ENCODE measurements at regions not wholly inside any gene's neighbourhood (a gene's known extent, or its start where the extent isn't known, plus 50 kb on each side); places are given as distances from the start of the nearest gene placed in this dataset.

DNA sequence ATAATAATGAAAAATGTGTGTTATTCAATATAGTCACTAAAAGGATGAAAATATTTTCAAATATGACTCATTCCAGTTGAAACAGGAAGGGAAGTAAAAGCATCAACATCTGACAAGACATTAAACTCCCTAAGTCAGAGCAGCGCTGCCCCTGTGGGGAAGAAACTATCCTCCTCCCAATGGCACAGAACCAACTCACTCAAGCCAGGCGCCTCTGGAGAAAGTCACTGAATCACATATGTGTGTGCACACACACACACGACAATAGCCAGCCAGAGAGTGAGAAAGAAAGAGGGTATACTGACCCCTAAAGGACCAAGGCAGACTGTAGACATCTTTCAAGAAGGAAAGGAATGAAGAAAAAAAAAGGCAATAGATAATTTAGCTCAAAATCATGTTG lies 126.9 kb downstream of the SETD4 start:
- no peak for DNase-seq (ENCODE audit: low spot score)

DNA sequence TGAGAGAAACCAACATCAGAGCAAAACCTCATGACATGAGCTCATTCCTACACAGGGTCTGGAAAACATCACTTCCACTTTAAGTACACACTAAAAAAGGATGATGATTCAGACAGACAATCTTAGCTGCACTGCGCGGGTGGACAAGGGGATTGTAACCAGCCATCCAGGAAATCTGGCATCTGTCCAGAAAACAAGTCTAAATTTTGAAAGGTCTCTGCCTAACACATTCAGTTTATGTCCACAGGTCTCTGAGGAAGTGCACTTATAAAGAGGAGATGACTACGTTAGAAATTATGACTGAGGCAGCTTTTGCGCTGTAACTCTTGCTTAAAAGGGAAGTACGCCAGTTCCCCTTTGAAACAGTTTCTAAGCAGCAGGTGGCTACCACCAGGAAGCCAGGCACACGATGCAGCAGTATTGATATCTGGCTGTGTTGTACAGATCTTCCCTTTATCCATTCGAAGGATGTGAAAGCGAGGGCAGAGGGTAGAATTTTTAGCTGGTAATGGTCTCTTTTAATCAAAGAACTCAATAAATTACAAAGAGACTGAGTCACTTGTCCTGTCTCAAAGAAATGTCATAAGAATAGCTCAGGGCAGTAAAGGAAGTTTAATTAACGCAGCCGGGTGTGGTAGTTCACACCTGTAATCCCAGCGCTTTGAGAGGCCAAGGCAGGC lies 128.0 kb downstream of the SETD4 start:
- DNase-seq (ENCODE audit: low spot score): no peak

DNA sequence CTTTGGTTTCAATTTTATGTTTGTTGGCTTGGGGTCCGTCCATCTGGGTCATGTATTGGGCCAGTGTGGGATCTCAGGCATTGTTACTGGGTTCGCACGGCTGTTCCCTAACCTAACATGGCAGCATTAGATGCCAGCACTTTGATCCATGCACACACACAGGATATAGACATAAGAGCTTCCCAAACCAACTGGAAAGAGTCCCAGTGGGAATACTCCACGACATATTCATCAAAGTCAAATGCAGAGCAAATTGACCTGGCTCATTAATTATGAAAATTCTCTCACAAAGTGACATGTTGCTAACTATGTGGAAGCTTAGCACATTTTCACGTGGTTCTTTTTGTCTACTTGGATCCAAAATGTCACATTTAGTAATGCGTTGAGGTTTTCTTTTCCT lies 130.4 kb downstream of the SETD4 start:
- no peak for DNase-seq (ENCODE audit: low spot score)

DNA sequence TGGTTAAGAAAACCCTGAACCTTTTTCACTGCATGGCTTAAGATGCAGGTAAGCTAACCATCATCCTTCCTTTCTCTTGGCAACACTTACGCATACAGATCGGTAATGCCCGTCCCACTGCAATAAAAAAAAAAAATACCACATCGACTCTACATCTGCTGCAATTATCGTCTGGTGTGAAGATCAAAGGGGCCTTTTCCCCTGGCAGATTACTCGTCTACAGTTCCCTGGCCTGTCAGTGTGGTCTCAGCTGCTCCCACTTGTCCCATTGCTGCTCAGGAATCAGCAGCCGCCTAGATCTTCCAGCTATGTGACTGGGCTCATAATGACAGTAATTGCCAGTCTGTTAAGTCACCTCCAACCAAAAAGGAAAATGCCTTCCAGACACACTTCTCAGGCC lies 133.1 kb downstream of the SETD4 start:
- no peak for DNase-seq (ENCODE audit: low spot score)

DNA sequence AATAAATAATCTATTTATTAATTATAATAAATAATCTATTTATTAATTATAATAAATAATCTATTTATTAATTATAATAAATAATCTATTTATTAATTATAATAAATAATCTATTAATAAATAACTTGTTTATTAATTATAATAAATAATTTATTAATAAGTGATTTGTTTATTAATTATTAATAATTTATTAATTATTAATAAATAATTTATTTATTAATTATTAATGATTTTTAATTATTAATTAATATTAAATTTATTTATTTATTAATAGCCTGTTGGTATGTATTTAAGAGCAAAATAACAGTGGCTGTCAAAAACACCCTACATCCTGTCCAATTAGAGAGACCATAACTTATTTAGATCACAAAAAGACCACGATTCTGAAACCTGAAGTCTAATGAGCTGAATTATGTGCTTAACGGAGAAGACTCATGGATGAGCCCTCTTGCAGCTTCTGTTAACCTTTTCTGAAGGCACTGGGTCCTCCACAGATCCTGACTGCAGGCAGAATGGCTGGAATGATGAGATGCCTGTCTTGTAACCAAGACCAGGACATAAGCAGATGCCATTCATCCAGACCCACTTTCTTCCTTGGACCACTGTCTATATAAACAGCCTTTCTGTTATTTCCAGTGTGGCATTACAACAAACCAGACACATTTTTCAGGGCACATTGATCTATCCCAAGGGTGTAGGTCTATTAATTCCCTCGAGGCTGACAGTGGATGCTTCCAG lies 134.2 kb downstream of the SETD4 start:
- no peak for DNase-seq (ENCODE audit: low spot score)

DNA sequence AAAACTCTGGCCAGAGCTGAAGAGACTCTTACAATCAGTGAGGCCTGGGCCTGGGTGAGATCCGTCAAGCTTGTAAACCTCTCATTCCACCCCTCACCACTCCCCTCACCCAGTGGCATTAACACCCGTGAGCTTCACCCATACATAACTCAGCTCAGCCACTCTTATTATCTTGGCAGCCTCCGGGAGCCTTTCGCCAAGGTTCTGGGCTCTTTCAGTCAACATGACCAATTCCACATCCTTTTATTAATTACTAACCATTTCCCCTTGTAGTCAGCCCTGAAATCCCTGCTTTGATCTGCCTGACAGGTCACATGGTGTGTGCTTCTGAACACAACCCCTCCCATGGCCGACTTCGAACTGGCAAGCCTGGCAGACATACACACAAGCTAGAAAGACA lies 134.8 kb downstream of the SETD4 start:
- DNase-seq (ENCODE audit: low spot score): no peak

DNA sequence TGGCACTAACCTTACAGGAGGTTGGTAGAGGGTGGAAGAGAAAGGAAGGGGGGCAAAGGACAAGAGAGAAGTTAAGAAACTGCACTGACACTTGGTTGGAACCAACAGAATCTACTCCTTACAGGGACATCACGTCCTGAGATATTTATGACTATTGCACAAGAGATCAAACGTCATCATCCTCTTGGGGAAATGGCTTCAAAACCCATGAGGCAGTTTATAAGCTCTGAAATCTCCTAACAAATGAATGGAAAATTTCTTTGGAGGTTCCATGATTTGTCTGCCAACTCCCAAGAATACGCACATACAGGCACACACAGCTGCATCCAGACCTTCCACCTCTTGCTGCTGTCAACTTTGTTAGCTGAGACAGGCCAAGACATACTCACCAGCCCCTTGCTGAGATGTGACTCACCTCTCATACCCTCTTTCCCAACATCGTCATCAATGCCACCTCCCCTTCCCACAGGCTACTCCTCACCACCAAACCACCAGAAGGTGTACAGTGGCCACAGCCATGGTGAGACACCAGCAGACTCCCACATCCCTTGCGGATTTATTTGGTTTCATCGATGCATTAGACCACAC lies 135.5 kb downstream of the SETD4 start:
- no peak for DNase-seq (ENCODE audit: low spot score)

DNA sequence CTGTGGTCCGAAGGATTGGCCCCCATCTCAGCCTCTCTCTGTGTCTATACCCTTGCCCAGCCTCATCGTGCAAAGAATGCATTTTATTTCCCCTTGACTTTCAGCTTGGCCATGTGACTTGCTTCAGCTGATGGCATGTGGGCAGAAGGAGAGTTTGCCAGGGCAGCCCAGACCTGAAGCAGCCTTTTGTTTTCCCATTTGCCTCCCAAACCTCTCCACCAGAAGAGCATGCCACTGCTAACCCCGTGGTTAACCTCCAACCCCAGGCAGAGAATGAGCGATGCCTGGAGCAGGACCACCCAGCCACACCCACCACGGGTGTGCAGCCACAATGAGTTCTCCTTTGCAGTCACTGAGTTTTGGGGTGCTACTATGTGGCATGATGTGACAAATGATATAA lies 136.4 kb downstream of the SETD4 start:
- no peak for DNase-seq (ENCODE audit: low spot score)

DNA sequence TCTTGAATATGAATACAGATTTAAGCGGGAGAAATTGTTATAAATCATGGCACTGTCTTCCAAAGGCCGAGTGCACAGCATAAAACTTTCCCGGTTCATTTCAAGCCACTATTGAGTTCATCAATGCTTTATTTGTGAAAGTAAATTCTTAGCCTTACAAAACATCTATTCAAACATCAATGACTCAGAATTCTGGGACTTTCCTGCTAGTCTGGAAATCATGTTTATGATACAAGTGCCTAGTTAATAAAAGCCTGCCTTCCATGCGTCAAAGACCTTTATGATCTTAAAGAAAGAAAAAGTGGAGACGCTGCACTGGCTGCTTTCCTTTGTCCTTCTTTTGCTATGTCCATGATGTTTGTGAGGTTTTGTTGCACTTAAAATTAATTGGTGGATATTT lies 137.7 kb downstream of the SETD4 start:
- no peak for DNase-seq (ENCODE audit: low spot score)

DNA sequence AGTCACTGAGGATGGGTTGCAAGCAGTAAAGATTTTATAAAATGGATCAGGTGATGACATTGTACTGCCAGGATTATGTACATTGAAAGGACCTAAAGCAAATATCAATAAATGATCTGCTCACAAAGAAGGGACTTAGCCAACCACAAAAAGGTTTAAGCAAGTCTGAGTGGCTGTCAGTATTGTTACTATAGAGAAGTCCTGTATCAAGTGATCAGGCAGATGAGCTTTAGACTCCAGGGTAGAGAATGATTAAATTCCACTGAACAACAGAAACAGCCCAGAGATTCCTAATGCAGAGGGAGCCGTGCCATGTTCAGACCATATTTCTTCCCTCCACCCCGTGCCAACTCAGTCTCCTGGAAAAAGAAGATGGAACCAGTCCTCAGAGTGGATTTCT lies 138.9 kb downstream of the SETD4 start:
- no peak for DNase-seq (ENCODE audit: low spot score)

DNA sequence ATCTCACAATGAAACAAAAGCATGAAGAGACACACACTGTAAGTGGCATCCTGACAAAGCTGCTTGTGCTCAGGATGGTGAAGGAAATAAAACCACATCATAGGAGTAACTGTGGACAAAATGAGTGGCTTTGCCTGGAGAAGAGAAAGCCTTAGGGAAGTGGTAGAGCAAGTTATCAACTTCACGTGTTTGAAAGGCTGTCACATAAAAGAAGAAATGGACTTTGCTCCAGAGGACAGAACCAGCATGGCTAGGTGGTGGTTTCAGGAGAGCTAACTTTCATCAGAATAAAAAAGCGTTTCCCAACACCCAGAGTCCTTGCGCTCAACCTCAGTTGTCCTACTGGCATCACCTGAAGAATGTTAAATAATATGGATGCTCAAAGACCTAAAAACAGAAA lies 139.9 kb downstream of the SETD4 start:
- DNase-seq (ENCODE audit: low spot score): no peak

DNA sequence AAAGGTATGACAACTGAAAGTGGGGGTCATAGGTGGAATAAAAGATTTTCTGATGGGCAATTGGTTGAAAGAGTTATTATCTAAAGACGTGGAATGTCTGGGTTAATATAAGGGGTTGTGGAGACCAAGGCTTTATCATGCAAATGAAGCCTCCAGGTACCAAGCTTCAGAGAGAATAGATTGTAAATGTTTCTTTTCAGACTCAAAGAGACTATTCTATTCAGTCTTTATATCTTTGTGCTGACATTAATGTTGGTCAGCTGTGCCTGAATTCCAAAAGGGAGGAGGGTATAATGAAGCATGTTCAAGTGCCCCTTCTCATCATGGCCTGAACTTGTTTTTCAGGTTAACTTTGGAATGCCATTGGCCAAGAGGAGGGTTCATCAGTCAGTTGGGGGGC lies 145.3 kb downstream of the SETD4 start:
- DNase-seq (ENCODE audit: low spot score): no peak

DNA sequence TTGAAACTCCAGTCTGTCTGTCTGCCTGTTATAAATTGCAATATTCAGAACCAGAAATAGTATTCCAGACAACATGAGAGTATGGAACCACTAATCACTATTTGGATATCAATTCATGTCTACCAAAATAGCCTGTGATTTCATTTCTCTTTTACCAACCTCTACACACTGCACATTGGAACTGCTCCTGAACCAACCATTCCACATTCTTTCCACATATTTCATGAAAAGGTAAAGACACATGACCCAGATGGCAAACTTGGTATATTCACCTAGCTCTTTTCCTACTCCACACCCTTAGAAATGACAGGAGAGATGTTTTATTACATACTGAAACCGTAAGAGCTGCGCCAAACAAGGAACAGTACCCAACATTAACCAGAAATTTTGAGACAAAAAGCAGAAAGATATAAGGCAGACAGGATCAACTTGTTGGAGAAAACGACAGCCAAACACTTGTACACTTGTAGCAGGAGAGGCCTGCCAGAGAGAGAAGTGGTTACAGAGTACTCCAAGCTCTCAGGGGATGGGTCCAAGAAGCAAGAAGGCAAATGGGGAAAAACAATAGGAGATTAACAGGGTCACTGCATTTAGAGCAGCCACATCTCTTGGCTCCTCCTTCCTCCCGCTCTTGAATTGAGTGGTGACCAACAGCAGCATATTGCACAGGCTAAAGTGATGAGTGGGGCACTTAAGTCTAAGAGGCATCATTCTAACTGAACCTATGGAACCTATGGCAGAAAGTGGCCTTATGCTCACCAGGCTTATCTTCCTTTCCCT lies 148.7 kb downstream of the SETD4 start:
- no peak for DNase-seq (ENCODE audit: low spot score)

DNA sequence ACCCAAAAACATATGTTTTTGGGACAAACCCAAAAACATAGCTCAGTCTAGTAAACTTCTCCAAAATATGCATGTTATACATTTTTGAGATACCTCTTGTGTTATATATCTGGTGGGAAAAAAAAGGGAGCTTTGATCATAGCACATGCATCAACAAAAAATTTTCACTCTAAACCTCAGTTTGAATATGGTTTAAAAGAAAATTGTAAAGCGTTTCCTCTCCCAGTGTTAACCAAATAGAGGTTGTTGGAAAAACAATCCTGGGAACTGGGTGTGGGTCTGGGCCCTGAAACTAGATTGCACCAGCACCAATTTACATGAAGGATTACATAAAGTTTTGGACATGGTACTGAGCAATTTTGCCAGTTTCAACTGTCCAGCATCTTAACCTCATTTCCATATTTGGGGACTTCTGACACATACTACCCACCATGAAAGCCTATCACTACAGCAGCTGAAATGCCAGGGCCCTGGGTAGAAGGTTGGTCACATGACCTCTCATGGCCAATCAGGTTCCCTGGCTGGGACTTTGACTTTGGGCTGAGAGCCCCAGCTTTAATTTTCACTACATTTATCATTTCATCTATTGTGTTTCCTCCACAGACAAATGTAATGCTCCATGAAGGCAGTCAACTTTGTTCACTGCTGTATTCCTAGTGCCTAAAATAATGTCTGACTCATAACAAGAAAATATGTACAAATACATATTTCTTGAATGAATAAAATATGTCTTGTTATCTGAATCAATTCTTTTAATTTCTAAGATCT lies 150.7 kb downstream of the SETD4 start:
- no peak for DNase-seq (ENCODE audit: low spot score)

DNA sequence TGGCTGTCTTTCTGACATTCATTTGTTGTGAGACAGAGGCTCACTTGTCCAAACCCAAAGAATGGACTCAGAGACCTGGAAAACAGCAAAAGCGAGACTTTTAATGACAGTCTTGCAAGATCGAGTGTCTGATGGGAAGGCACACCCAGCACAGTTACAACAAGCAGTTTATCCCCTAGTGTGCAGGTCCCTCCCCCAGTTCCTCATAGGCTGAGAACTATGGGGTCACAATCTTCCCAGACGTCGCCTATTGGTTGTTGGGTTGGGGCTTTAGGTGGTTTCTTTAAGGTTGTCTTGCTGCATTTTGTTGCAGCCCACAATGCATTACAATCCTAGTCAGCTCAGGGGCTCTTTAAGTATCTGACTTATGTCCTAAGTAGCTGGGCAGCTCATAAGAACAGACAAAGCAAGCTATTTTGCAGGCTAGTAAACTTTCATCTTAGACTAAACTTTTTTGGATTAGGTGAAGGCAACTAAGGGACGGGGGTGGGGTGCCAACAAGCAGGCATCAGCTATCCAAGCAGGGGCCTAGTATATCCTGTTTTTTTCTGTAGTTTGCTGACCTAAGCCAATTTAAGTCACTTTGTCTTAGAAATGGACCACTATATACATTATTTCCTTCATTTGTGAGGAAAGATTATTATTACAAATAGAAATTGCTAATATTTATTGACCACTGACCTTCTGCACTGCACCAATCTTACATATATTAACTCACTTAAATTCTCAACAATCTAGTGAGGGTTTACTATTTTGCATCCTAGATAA lies 151.8 kb downstream of the SETD4 start:
- DNase-seq (ENCODE audit: low spot score): no peak

DNA sequence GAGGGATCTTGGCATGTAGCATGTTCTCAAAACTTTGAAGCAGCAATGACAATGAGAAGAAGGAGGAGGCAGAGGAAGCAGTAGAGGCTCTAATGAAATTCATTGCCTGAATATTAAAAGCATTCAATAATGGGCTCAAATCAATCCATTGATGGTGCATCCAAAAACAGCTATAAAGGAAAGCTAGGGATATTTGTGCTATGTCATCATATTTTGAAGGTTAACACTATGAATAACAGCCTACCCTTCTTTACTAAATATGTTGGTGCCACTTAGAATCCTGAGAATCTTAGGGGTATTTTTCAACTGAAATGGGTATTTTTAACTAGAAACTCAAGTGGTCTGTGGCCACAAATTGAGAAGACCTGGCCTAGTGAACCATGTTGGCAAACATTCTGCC lies 153.7 kb downstream of the SETD4 start:
- DNase-seq (ENCODE audit: low spot score): no peak

DNA sequence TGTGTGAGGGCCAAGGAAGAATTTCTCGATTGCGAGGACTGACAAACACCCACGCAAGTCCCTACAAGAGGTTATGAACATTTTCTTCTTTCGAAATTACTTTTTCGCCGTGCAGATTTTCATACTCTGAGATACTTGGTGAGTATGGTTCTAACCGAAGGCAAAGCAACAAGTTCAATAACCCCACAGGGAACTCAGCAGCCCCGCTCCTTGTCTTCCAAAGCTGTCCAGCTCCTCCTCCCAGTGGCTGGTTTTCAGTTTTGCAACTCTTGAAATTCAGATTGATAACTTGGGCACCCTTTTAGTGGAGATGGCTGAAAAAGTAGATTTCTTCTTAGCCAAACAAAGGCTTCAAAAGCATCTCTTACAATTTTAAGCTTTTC lies 154.4 kb downstream of the SETD4 start:
- DNase-seq (ENCODE audit: low spot score): no peak

DNA sequence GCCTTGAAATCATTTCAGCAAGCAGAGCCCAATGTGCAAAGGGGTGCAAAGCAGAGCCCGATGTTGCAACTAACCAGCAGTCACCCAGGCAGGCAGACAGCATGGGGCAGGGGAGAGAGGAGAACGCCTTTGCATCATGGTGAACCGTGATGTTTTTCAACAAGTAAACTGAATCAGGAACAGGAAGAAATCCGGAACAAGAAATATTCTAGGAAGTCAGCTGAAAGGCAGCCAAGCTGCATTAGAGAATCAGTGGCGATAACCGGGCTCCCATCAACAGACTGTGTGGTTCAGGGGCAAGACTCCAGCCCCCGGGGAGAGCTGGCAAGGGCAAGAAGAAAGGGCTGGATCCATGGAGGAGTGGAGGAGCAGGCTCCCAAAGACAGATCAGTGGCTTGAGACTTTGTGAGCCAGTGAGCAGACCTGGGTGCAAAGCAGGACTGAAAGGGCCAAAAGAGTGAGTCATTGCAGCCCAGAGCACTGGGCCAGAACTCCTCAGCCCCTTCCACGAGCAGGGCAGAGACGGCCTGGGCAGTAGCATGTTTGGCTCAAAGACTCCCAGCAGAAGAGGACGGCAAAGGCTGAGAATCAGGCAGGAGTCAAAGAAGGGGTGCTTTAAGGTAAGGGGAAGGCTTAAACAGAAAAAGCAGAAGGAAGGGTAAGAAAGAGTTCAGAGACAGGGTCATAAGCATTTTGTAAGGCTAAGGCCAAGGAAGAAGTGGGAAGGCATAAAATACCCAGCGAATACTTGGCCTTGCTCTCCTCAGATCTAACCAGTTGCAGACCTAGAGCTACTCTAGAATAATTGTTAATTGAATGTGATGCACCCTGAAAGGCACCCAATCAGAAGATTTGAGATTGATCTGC lies 155.0 kb downstream of the SETD4 start:
- DNase-seq (ENCODE audit: low spot score): no peak

DNA sequence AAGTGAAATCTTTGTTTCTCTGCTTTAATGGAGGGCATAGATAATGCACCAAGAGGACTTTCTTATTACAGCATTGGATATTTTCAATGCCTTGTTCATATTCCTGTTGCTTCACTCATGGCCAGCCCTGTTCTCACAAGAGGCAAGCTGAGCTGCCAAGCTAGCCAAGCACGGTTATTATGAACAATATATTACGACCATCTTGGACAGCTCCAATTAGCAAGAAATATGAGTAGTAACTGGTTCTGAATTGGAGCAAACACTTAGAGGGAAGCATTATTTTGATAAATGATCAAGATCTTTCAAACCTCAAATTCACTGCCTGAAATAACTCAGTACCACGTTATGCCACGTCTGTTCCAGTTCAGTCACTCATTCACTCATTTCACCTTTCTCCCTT lies 159.8 kb downstream of the SETD4 start:
- no peak for DNase-seq (ENCODE audit: low spot score)

DNA sequence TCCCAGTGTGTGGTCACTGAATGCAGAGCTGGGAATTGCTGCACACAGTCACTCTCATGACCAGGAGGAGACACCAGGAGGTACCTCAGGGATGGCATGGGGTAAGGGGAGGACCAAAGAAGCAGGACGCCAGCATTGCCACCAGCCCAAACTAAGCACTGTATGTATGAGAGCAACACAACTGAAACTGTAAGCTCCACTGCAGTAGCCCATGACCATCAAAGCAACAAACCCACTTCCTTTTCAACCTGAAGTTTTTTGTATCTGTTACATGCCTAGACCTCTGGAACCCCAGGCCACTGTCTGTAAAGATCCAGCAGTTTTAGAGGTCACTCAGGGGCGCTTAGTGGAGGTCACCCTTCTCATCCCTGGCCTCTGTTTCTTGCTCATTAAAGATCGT lies 164.3 kb downstream of the SETD4 start:
- no peak for DNase-seq (ENCODE audit: low spot score)

Data from HuH-7 (cell line).